ENCODE measurements at regions not wholly inside any gene's neighbourhood (a gene's known extent, or its start where the extent isn't known, plus 50 kb on each side); places are given as distances from the start of the nearest gene placed in this dataset.

GRCh38 chr6:169999367-169999766 is 247.9 kb downstream of the ERMARD start:
- Histone ChIP-seq H3K4me2 (ENCODE audit: low read length) (no peak overlapping the region), H3K36me3 (ENCODE audit: control insufficient read depth, insufficient read depth, low read length) (no peaks in the 10 kb centered on the region), H3K4me3 (ENCODE audit: low read depth, low read length) (no peak overlapping the region), H3K27me3 (ENCODE audit: control insufficient read depth, insufficient read depth, low read length) (no peaks in the 10 kb centered on the region), H3K9me3 (ENCODE audit: control insufficient read depth, low read length) (no peaks in the 10 kb centered on the region), H3K79me2 (no peaks in the 10 kb centered on the region), H3K9ac (no peak overlapping the region), H3K4me1 (no peaks in the 10 kb centered on the region), H3K27ac (no peak overlapping the region), H2AFZ (no peak overlapping the region)
- TF ChIP-seq CTCF (IDR thresholded peaks at IDR 0.05), result no peak

- Histone ChIP-seq H3K4me2 (ENCODE audit: low read length) (no peak overlapping the region), H3K9ac (no peak overlapping the region), H3K4me3 (ENCODE audit: low read depth, low read length) (no peak overlapping the region), H3K4me1 (no peaks in the 10 kb centered on the region), H3K9me3 (ENCODE audit: control insufficient read depth, low read length) (no peaks in the 10 kb centered on the region), H3K36me3 (ENCODE audit: control insufficient read depth, insufficient read depth, low read length) (no peaks in the 10 kb centered on the region), H3K27ac (no peak overlapping the region), H3K79me2 (no peaks in the 10 kb centered on the region), H3K27me3 (ENCODE audit: control insufficient read depth, insufficient read depth, low read length) (no peaks in the 10 kb centered on the region), H2AFZ (no peak overlapping the region)
- no peak for TF ChIP-seq CTCF (IDR thresholded peaks at IDR 0.05)
Measured at GRCh38 chr6:169998457-169998856, 247.0 kb downstream of the ERMARD start.

GRCh38 chr6:169997930-169998218 is 246.5 kb downstream of the ERMARD start:
- Histone ChIP-seq H3K4me2 (ENCODE audit: low read length) (no peak overlapping the region), H2AFZ (no peak overlapping the region), H3K9me3 (ENCODE audit: control insufficient read depth, low read length) (no peaks in the 10 kb centered on the region), H3K79me2 (no peaks in the 10 kb centered on the region), H3K36me3 (ENCODE audit: control insufficient read depth, insufficient read depth, low read length) (no peaks in the 10 kb centered on the region), H3K27me3 (ENCODE audit: control insufficient read depth, insufficient read depth, low read length) (no peaks in the 10 kb centered on the region), H3K4me1 (no peaks in the 10 kb centered on the region), H3K4me3 (ENCODE audit: low read depth, low read length) (no peak overlapping the region), H3K27ac (no peak overlapping the region), H3K9ac (no peak overlapping the region)
- no peak for TF ChIP-seq CTCF (IDR thresholded peaks at IDR 0.05)

GRCh38 chr6:169997187-169997929 is 245.9 kb downstream of the ERMARD start:
- Histone ChIP-seq H3K79me2 (no peaks in the 10 kb centered on the region), H3K4me2 (ENCODE audit: low read length) (no peak overlapping the region), H3K27me3 (ENCODE audit: control insufficient read depth, insufficient read depth, low read length) (no peaks in the 10 kb centered on the region), H3K27ac (no peak overlapping the region), H3K9me3 (ENCODE audit: control insufficient read depth, low read length) (no peaks in the 10 kb centered on the region), H3K36me3 (ENCODE audit: control insufficient read depth, insufficient read depth, low read length) (no peaks in the 10 kb centered on the region), H2AFZ (no peak overlapping the region), H3K4me1 (no peaks in the 10 kb centered on the region), H3K4me3 (ENCODE audit: low read depth, low read length) (no peak overlapping the region), H3K9ac (no peak overlapping the region)
- no peak for TF ChIP-seq CTCF (IDR thresholded peaks at IDR 0.05)

- Histone ChIP-seq H3K36me3 (ENCODE audit: control insufficient read depth, insufficient read depth, low read length) (no peaks in the 10 kb centered on the region), H3K4me3 (ENCODE audit: low read depth, low read length) (no peak overlapping the region), H2AFZ (no peak overlapping the region), H3K9me3 (ENCODE audit: control insufficient read depth, low read length) (no peaks in the 10 kb centered on the region), H3K27me3 (ENCODE audit: control insufficient read depth, insufficient read depth, low read length) (no peaks in the 10 kb centered on the region), H3K27ac (no peak overlapping the region), H3K4me2 (ENCODE audit: low read length) (no peak overlapping the region), H3K79me2 (no peaks in the 10 kb centered on the region), H3K4me1 (no peaks in the 10 kb centered on the region), H3K9ac (no peak overlapping the region)
- no peak for TF ChIP-seq CTCF (IDR thresholded peaks at IDR 0.05)
Measured at GRCh38 chr6:169996378-169997051, 245.1 kb downstream of the ERMARD start.
